SK-N-MC (cell line): ENCODE measurements at regions not wholly inside any gene's neighbourhood (a gene's known extent, or its start where the extent isn't known, plus 50 kb on each side); places are given as distances from the start of the nearest gene placed in this dataset.

Source experiments
- EZH2 ChIP-seq: fragments of 200-600 bp; sonication (generic); IDR thresholded peaks from one replicate; pipeline ENCODE4 v1.6.1; 2017; ENCODE audit warnings: antibody characterized with exemption
- FOXP2 ChIP-seq: optimal IDR thresholded peaks from 2 replicates; pipeline ENCODE3; 2011; ENCODE audit warnings: mild to moderate bottlenecking, moderate library complexity; ENCODE audit not compliant: insufficient read depth; ENCODE audit errors: extremely low read length, control extremely low read depth
- POLR2AphosphoS5 ChIP-seq: IDR thresholded peaks from 2 replicates; pipeline ENCODE4 v1.6.1; 2012; ENCODE audit warnings: mild to moderate bottlenecking, low read depth, low read length, borderline replicate concordance

GRCh38 chr1:38539931-38540330, 319.6 kb downstream of the RRAGC start:
- no peak for TF ChIP-seq EZH2
- no peak for TF ChIP-seq POLR2AphosphoS5
- no peak for TF ChIP-seq FOXP2
